AG04449 (cell line): ENCODE measurements at regions not wholly inside any gene's neighbourhood (a gene's known extent, or its start where the extent isn't known, plus 50 kb on each side); places are given as distances from the start of the nearest gene placed in this dataset.

Experiments used
- CTCF ChIA-PET: fragments of 350-600 bp; formaldehyde crosslinking; extraction: SDS; loops from one replicate; lab custom pipeline; 2021; ENCODE audit warnings: antibody characterized with exemption; lab: Yijun Ruan, JAX
- POLR2A ChIA-PET: fragments of 400-600, 350-600 bp; formaldehyde crosslinking; extraction: SDS; loops from one replicate; lab custom pipeline; 2020; ENCODE audit warnings: antibody characterized with exemption, inconsistent platforms; lab: Yijun Ruan, JAX
- DNase-seq: peaks from one replicate; pipeline ENCODE4 v3.0.0-alpha.2; 2010; ENCODE audit warnings: low read depth, low spot score
- H3K4me3 ChIP-seq: 2 replicates; pipeline ENCODE4 v1.5.1; 2011; ENCODE audit warnings: low read depth, mild to moderate bottlenecking, control low read depth, low read length
- TF ChIP-seq, protein P1 (sequence below): IDR thresholded peaks from one replicate; pipeline ENCODE4 v1.5.1; 2011; ENCODE audit warnings: mild to moderate bottlenecking, moderate library complexity, low read length, control low read depth, inconsistent platforms; ENCODE audit not compliant: insufficient read depth; ENCODE audit errors: missing control alignments

DNA sequence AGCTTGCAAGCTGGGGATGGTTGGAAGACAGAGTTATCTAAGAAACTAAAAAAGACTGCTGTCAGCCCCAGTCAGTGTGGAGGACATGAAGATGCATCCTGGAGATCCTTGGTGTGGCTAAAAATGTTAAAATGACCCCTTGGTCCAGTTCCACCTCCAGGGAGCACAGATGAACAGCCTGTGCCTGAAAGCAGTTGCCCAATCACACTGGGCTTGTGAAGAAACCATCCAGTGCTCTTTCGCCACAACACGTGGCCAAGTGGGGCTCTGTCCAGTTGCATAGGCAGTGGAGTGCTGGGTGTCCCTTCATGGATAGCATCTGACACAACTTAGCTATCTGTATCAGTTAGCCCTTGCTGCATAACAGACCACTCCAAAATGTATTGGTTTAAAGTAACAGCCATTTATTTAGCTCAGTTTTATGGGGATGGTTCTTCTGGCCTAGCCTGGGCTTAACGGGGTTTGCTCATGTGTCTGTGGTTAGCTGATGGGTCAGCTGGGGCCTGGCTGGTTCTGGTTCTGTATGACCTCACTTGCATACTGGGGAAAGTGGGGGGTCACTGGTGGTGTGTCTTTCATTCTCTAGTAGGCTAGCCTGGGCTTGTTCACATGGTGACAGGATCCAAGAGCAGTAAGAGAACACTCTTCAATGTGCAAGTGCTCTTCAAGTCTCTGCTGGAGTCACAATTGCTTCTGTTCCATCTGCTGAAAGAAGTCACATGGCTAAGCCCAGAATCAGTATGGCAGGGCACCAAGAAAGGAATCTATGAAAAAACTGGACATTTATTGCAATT lies 226.2 kb downstream of the PDCD6IP start:
- no peak overlapping the region for H3K4me3 ChIP-seq
- POLR2A ChIA-PET, result no interaction called here
- CTCF ChIA-PET, result interaction anchor here (1.1 to 1.5 kb wide), 2 partner anchors 9 to 16 kb away, joined by 3 read pairs; no protein-coding TSS in a partner anchor
- no peak for DNase-seq
- TF ChIP-seq, protein P1, sequence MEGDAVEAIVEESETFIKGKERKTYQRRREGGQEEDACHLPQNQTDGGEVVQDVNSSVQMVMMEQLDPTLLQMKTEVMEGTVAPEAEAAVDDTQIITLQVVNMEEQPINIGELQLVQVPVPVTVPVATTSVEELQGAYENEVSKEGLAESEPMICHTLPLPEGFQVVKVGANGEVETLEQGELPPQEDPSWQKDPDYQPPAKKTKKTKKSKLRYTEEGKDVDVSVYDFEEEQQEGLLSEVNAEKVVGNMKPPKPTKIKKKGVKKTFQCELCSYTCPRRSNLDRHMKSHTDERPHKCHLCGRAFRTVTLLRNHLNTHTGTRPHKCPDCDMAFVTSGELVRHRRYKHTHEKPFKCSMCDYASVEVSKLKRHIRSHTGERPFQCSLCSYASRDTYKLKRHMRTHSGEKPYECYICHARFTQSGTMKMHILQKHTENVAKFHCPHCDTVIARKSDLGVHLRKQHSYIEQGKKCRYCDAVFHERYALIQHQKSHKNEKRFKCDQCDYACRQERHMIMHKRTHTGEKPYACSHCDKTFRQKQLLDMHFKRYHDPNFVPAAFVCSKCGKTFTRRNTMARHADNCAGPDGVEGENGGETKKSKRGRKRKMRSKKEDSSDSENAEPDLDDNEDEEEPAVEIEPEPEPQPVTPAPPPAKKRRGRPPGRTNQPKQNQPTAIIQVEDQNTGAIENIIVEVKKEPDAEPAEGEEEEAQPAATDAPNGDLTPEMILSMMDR, result no peak

- no peak overlapping the region for H3K4me3 ChIP-seq
- DNase-seq, result no peak
- CTCF ChIA-PET, result interaction anchor here (1.1 kb wide), 1 partner anchor 10 kb away, joined by 3 read pairs; no protein-coding TSS in a partner anchor
- TF ChIP-seq, protein P1, result no peak
- POLR2A ChIA-PET, result no interaction called here
Observed at GRCh38 chr3:34033839-34034238, 235.4 kb downstream of the PDCD6IP start.

GRCh38 chr3:34034840-34035239 lies 236.4 kb downstream of the PDCD6IP start:
- CTCF ChIA-PET, result no interaction called here

DNA sequence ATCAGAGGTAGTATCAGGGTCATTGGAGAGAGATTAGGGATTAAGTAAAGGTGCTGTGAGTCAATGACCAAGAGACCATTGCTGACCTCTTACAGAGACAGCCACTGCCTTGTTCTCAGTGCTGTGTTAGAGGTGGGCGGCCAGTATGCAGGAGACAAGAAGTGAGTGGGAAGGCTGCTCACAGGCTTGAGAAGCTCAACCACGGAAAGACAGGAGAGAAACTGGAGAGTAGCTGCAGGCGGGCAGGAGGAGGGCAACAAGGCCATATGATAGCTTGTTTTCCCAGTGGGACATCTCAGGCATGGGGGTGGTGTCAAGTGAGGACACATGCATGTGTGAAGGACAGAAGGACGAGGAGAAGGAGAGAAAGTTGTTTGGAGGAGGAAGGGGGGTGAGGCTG lies 237.3 kb downstream of the PDCD6IP start:
- ChIA-PET CTCF (no interaction called here), POLR2A (no interaction called here)
- DNase-seq, result no peak
- no peak overlapping the region for H3K4me3 ChIP-seq
- TF ChIP-seq, protein P1, result no peak

More at GRCh38 chr3:34034840-34035239, 236.4 kb downstream of the PDCD6IP start:
- no peak overlapping the region for H3K4me3 ChIP-seq
- TF ChIP-seq, protein P1, result no peak
- no peak for DNase-seq
- POLR2A ChIA-PET, result no interaction called here

DNA sequence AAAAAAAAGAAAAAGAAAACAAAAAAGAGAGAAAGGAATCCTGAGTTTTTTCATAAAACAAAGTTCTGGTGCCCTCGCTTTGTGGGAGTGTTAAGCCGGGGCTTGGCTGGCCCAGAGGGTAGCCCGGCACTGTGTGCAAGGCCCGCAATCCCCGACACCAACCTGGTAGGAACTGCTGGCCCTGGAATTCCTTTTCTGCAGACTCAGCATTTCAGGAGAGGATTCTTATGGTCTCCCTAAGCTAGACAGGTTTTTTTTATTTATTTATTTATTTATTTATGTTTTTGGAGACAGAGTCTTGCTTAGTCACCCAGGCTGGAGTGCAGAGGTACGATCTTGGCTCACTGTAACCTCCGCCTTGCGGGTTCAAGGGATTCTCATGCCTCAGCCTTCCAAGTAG lies 238.8 kb downstream of the PDCD6IP start:
- CTCF ChIA-PET, result no interaction called here
- POLR2A ChIA-PET, result no interaction called here
- H3K4me3 ChIP-seq, result no peak overlapping the region
- no peak for DNase-seq
- TF ChIP-seq, protein P1, result no peak

DNA sequence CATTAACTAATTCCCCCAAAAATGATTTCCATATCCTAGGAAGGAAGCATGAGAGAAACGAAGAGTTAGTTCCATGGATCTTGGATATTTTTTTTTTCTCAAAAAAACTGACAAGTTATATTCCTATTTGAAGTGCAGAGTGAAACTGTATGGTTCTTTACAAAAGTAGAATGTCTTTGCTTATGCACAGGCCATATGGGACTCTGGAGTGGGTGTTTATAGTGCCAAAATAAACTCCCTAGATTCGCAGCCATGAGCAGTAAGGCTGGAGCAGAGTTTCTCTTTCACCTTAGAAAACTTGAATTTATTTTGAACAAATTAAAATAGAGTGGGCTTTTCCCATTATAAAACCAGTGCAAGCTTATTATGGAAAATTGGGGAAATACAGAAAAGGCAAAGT lies 239.7 kb downstream of the PDCD6IP start:
- H3K4me3 ChIP-seq, result no peak overlapping the region
- TF ChIP-seq, protein P1, result no peak
- CTCF ChIA-PET, result no interaction called here
- DNase-seq, result no peak
- POLR2A ChIA-PET, result no interaction called here
